ENCODE measurements at regions not wholly inside any gene's neighbourhood (a gene's known extent, or its start where the extent isn't known, plus 50 kb on each side); places are given as distances from the start of the nearest gene placed in this dataset.

DNA sequence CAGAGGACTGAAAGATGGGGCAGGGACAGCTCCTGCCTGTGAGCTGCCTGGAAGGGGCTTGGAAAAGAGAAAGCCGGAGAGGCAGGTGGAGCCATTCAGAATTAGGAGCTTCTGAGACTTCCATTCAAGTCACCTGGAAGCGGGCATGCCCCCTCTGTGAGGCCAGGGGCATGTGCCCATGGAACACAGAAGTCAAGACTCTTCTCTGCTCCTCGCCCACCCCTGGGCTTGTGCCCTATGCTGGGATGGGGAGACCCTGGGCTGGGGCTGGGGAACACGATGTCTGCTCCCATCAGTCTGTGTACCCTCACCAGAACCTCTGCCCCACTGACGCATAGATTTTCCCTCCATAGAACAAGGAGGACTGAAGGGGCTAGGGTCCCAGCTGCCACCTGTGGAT lies 372.0 kb downstream of the SHANK2 start:
- TF ChIP-seq EZH2 (IDR thresholded peaks at IDR 0.05; ENCODE audit: low read depth, unreplicated experiment): no peak
- TF ChIP-seq CTCF (conservative IDR thresholded peaks at IDR 0.05; ENCODE audit: low read depth in 2 of 2): no peak
- TF ChIP-seq EZH2phosphoT487 (IDR thresholded peaks at IDR 0.05; ENCODE audit: unreplicated experiment): no peak
- TF ChIP-seq, protein P1, sequence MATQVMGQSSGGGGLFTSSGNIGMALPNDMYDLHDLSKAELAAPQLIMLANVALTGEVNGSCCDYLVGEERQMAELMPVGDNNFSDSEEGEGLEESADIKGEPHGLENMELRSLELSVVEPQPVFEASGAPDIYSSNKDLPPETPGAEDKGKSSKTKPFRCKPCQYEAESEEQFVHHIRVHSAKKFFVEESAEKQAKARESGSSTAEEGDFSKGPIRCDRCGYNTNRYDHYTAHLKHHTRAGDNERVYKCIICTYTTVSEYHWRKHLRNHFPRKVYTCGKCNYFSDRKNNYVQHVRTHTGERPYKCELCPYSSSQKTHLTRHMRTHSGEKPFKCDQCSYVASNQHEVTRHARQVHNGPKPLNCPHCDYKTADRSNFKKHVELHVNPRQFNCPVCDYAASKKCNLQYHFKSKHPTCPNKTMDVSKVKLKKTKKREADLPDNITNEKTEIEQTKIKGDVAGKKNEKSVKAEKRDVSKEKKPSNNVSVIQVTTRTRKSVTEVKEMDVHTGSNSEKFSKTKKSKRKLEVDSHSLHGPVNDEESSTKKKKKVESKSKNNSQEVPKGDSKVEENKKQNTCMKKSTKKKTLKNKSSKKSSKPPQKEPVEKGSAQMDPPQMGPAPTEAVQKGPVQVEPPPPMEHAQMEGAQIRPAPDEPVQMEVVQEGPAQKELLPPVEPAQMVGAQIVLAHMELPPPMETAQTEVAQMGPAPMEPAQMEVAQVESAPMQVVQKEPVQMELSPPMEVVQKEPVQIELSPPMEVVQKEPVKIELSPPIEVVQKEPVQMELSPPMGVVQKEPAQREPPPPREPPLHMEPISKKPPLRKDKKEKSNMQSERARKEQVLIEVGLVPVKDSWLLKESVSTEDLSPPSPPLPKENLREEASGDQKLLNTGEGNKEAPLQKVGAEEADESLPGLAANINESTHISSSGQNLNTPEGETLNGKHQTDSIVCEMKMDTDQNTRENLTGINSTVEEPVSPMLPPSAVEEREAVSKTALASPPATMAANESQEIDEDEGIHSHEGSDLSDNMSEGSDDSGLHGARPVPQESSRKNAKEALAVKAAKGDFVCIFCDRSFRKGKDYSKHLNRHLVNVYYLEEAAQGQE (IDR thresholded peaks at IDR 0.05; ENCODE audit: unreplicated experiment): no peak
- TF ChIP-seq POLR2AphosphoS5 (IDR thresholded peaks at IDR 0.05; ENCODE audit: low read depth): no peak
- TF ChIP-seq CREB1 (CRISPR knock-in tag; IDR thresholded peaks at IDR 0.05; ENCODE audit: low read depth): no peak

All from GM23338 (cell line).